ENCODE measurements at regions not wholly inside any gene's neighbourhood (a gene's known extent, or its start where the extent isn't known, plus 50 kb on each side); places are given as distances from the start of the nearest gene placed in this dataset.

GRCh38 chr2:49342156-49342555, 187.8 kb upstream of the FSHR start:
- TF ChIP-seq MAX (IDR thresholded peaks at IDR 0.05; ENCODE audit: low read depth, low read length) (no peak), SMARCA5 (IDR thresholded peaks at IDR 0.05) (no peak), CUX1 (IDR thresholded peaks at IDR 0.05; ENCODE audit: insufficient replicate concordance, low read depth, low read length) (no peak), YY1 (IDR thresholded peaks at IDR 0.05; ENCODE audit: low read depth, low read length) (no peak), NRF1 (conservative IDR thresholded peaks at IDR 0.05; ENCODE audit: low read depth, low read length) (no peak), ZBTB33 (IDR thresholded peaks at IDR 0.05) (no peak)
